T-helper 1 cell treated with Interleukin-12 subunit alpha and Interleukin-12 subunit beta and Interleukin-4 antibody, amounts not matched to agents 30 μg/mL and 1 μg/mL, for 36 hours (primary cell): ENCODE measurements at regions not wholly inside any gene's neighbourhood (a gene's known extent, or its start where the extent isn't known, plus 50 kb on each side); places are given as distances from the start of the nearest gene placed in this dataset.
"Not testable (repeated sequence)": the region's sequence is repeated elsewhere in the genome, so short reads cannot be mapped to it uniquely, and the experiment has no call there.

ENCODE experiments used
- H3K27ac Mint-ChIP-seq: one replicate; pipeline ENCODE4 v1.8.0; 2021; ENCODE audit warnings: mild to moderate bottlenecking, mixed read lengths
- H3K27me3 Mint-ChIP-seq: one replicate; pipeline ENCODE4 v1.8.0; 2021; ENCODE audit warnings: low read depth, mixed read lengths
- H3K36me3 Mint-ChIP-seq: one replicate; pipeline ENCODE4 v1.8.0; 2021; ENCODE audit warnings: low read depth, mixed read lengths
- H3K4me1 Mint-ChIP-seq: one replicate; pipeline ENCODE4 v1.8.0; 2021; ENCODE audit warnings: low read depth, mixed read lengths
- H3K4me3 Mint-ChIP-seq: one replicate; pipeline ENCODE4 v1.8.0; 2021; ENCODE audit warnings: mild to moderate bottlenecking, moderate library complexity, mixed read lengths
- H3K9me3 Mint-ChIP-seq: one replicate; pipeline ENCODE4 v1.8.0; 2021; ENCODE audit warnings: mixed read lengths

- Mint-ChIP-seq H3K36me3 (peaks cover 10% of the 10 kb centered on the region), H3K9me3 (peaks cover 21% of the 10 kb centered on the region), H3K4me1 (peaks cover 3% of the 10 kb centered on the region), H3K27ac (no peak overlapping the region), H3K4me3 (no peak overlapping the region), H3K27me3 (no peaks in the 10 kb centered on the region)
These were observed 50.1 kb upstream of the LTA4H start for GRCh38 chr12:96085475-96085874.

- not testable (repeated sequence) for H3K27ac Mint-ChIP-seq, H3K4me3 Mint-ChIP-seq, H3K27me3 Mint-ChIP-seq, H3K4me1 Mint-ChIP-seq
- Mint-ChIP-seq H3K36me3 (peaks cover 10% of the 10 kb centered on the region), H3K9me3 (peaks cover 28% of the 10 kb centered on the region)
These were observed 50.8 kb upstream of the LTA4H start for GRCh38 chr12:96086190-96086589.

- peaks cover 27% of the 10 kb centered on the region for H3K9me3 Mint-ChIP-seq
- H3K4me1 Mint-ChIP-seq: peaks cover 16% of the 10 kb centered on the region
- no peaks in the 10 kb centered on the region for H3K27me3 Mint-ChIP-seq
- no peak overlapping the region for H3K4me3 Mint-ChIP-seq
- H3K27ac Mint-ChIP-seq: no peak overlapping the region
- peaks cover 8% of the 10 kb centered on the region for H3K36me3 Mint-ChIP-seq
These were observed 56.4 kb upstream of the LTA4H start for GRCh38 chr12:96091833-96092232.

GRCh38 chr12:96093543-96094196 lies 58.3 kb upstream of the LTA4H start:
- Mint-ChIP-seq H3K36me3 (peaks cover 6% of the 10 kb centered on the region), H3K4me3 (no peak overlapping the region), H3K9me3 (peaks cover 21% of the 10 kb centered on the region), H3K27ac (no peak overlapping the region), H3K27me3 (no peaks in the 10 kb centered on the region), H3K4me1 (peaks cover 20% of the 10 kb centered on the region)

GRCh38 chr12:96094201-96094600 lies 58.8 kb upstream of the LTA4H start:
- Mint-ChIP-seq H3K4me1 (peaks cover 23% of the 10 kb centered on the region), H3K27ac (no peak overlapping the region), H3K9me3 (peaks cover 18% of the 10 kb centered on the region), H3K27me3 (no peaks in the 10 kb centered on the region), H3K4me3 (no peak overlapping the region), H3K36me3 (peaks cover 6% of the 10 kb centered on the region)

- no peaks in the 10 kb centered on the region for H3K36me3 Mint-ChIP-seq
- no peak overlapping the region for H3K4me3 Mint-ChIP-seq
- H3K9me3 Mint-ChIP-seq: no peaks in the 10 kb centered on the region
- no peak overlapping the region for H3K27ac Mint-ChIP-seq
- peaks cover 31% of the 10 kb centered on the region for H3K4me1 Mint-ChIP-seq
- no peaks in the 10 kb centered on the region for H3K27me3 Mint-ChIP-seq
These were observed 63.2 kb upstream of the LTA4H start for GRCh38 chr12:96098631-96099030.

- Mint-ChIP-seq H3K27ac (no peak overlapping the region), H3K36me3 (no peaks in the 10 kb centered on the region), H3K4me3 (no peak overlapping the region), H3K9me3 (no peaks in the 10 kb centered on the region), H3K4me1 (peaks cover 25% of the 10 kb centered on the region), H3K27me3 (no peaks in the 10 kb centered on the region)
These were observed 64.0 kb upstream of the LTA4H start for GRCh38 chr12:96099421-96099820.

- peak overlapping the region; percentile 25 for H3K4me3 Mint-ChIP-seq
- no peaks in the 10 kb centered on the region for H3K27me3 Mint-ChIP-seq
- no peaks in the 10 kb centered on the region for H3K9me3 Mint-ChIP-seq
- peak overlapping the region; percentile 36 for H3K27ac Mint-ChIP-seq
- H3K4me1 Mint-ChIP-seq: peaks cover 20% of the 10 kb centered on the region
- H3K36me3 Mint-ChIP-seq: no peaks in the 10 kb centered on the region
These were observed 64.6 kb upstream of the LTA4H start for GRCh38 chr12:96099986-96100385.

- no peaks in the 10 kb centered on the region for H3K9me3 Mint-ChIP-seq
- no peaks in the 10 kb centered on the region for H3K27me3 Mint-ChIP-seq
- no peaks in the 10 kb centered on the region for H3K36me3 Mint-ChIP-seq
- H3K4me1 Mint-ChIP-seq: peaks cover 20% of the 10 kb centered on the region
- H3K27ac Mint-ChIP-seq: no peak overlapping the region
- H3K4me3 Mint-ChIP-seq: no peak overlapping the region
These were observed 66.4 kb upstream of the LTA4H start for GRCh38 chr12:96101806-96102205.

GRCh38 chr12:96103067-96103644 lies 67.8 kb upstream of the LTA4H start:
- Mint-ChIP-seq H3K27me3 (no peaks in the 10 kb centered on the region), H3K4me3 (no peak overlapping the region), H3K4me1 (peaks cover 24% of the 10 kb centered on the region), H3K9me3 (no peaks in the 10 kb centered on the region), H3K36me3 (no peaks in the 10 kb centered on the region), H3K27ac (no peak overlapping the region)

GRCh38 chr12:96104566-96104965 lies 69.2 kb upstream of the LTA4H start:
- Mint-ChIP-seq H3K4me3 (no peak overlapping the region), H3K27me3 (no peaks in the 10 kb centered on the region), H3K9me3 (no peaks in the 10 kb centered on the region), H3K27ac (no peak overlapping the region), H3K36me3 (no peaks in the 10 kb centered on the region), H3K4me1 (peaks cover 22% of the 10 kb centered on the region)

GRCh38 chr12:96106137-96106536 lies 70.8 kb upstream of the LTA4H start:
- H3K4me3 Mint-ChIP-seq: no peak overlapping the region
- peak overlapping the region; percentile 55 for H3K27ac Mint-ChIP-seq
- H3K9me3 Mint-ChIP-seq: no peaks in the 10 kb centered on the region
- no peaks in the 10 kb centered on the region for H3K27me3 Mint-ChIP-seq
- H3K36me3 Mint-ChIP-seq: no peaks in the 10 kb centered on the region
- H3K4me1 Mint-ChIP-seq: peaks cover 12% of the 10 kb centered on the region

GRCh38 chr12:96107236-96107635 lies 71.8 kb upstream of the LTA4H start:
- Mint-ChIP-seq H3K4me3 (no peak overlapping the region), H3K9me3 (no peaks in the 10 kb centered on the region), H3K36me3 (no peaks in the 10 kb centered on the region), H3K4me1 (peaks cover 12% of the 10 kb centered on the region), H3K27me3 (no peaks in the 10 kb centered on the region), H3K27ac (no peak overlapping the region)

- Mint-ChIP-seq H3K27ac (peak overlapping the region; percentile 86), H3K4me3 (peak overlapping the region; percentile 67), H3K36me3 (no peaks in the 10 kb centered on the region), H3K27me3 (peaks cover 7% of the 10 kb centered on the region), H3K9me3 (no peaks in the 10 kb centered on the region), H3K4me1 (peaks cover 11% of the 10 kb centered on the region)
These were observed 72.9 kb upstream of the LTA4H start for GRCh38 chr12:96108321-96108720.

GRCh38 chr12:96108941-96109340 lies 73.6 kb upstream of the LTA4H start:
- not testable (repeated sequence) for H3K36me3 Mint-ChIP-seq, H3K4me3 Mint-ChIP-seq, H3K27ac Mint-ChIP-seq, H3K9me3 Mint-ChIP-seq
- H3K4me1 Mint-ChIP-seq: peaks cover 10% of the 10 kb centered on the region
- H3K27me3 Mint-ChIP-seq: peaks cover 12% of the 10 kb centered on the region
